ENCODE measurements at regions not wholly inside any gene's neighbourhood (a gene's known extent, or its start where the extent isn't known, plus 50 kb on each side); places are given as distances from the start of the nearest gene placed in this dataset.

DNA sequence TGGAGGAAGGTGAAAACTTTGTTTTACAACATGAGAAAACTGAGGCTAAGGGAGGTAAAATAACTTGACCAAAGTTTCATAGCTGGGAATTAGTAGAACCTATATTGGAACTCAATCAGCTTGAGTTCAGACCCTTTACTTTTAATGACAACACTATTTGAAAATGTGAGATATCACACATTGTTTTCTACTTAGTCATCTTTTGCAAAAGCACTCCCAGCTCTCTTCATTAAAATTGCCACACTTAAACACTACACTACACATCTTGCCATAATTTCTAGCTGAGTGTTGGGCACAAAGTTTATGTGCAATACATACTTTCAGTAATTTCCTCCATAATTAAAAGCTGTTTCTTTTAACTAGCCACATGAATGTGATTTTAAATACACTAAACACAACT, 230.4 kb upstream of the DCBLD2 start:
- no peaks in the 10 kb centered on the region for H3K36me3 ChIP-seq (ENCODE audit: control insufficient read depth in 2 of 3, insufficient read depth in 3 of 3, low read length in 3 of 3)
- H3K4me1 ChIP-seq (ENCODE audit: control insufficient read depth in 2 of 3, insufficient read depth in 2 of 3, low read depth in 1 of 3, low read length in 3 of 3): no peaks in the 10 kb centered on the region
- H3K27me3 ChIP-seq (ENCODE audit: control insufficient read depth, insufficient read depth, low read length): no peaks in the 10 kb centered on the region
- H3K9me3 ChIP-seq (ENCODE audit: control insufficient read depth in 2 of 3, insufficient read depth in 1 of 3, low read length in 3 of 3): no peaks in the 10 kb centered on the region
- DNase-seq (no peak), FAIRE-seq (no peak)
- no peak overlapping the region for H3K4me3 ChIP-seq (ENCODE audit: low read length in 3 of 3)
- H3K9ac ChIP-seq (ENCODE audit: low read length in 3 of 3): no peak overlapping the region
- intact Hi-C loops (cut with DNase I): no loop called here
- H3K27ac ChIP-seq (ENCODE audit: low read depth in 2 of 2, low read length in 2 of 2): no peak overlapping the region
- TF ChIP-seq, protein P1, sequence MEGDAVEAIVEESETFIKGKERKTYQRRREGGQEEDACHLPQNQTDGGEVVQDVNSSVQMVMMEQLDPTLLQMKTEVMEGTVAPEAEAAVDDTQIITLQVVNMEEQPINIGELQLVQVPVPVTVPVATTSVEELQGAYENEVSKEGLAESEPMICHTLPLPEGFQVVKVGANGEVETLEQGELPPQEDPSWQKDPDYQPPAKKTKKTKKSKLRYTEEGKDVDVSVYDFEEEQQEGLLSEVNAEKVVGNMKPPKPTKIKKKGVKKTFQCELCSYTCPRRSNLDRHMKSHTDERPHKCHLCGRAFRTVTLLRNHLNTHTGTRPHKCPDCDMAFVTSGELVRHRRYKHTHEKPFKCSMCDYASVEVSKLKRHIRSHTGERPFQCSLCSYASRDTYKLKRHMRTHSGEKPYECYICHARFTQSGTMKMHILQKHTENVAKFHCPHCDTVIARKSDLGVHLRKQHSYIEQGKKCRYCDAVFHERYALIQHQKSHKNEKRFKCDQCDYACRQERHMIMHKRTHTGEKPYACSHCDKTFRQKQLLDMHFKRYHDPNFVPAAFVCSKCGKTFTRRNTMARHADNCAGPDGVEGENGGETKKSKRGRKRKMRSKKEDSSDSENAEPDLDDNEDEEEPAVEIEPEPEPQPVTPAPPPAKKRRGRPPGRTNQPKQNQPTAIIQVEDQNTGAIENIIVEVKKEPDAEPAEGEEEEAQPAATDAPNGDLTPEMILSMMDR (IDR thresholded peaks at IDR 0.05; ENCODE audit: borderline replicate concordance, extremely low read depth, insufficient read depth): no peak

DNA sequence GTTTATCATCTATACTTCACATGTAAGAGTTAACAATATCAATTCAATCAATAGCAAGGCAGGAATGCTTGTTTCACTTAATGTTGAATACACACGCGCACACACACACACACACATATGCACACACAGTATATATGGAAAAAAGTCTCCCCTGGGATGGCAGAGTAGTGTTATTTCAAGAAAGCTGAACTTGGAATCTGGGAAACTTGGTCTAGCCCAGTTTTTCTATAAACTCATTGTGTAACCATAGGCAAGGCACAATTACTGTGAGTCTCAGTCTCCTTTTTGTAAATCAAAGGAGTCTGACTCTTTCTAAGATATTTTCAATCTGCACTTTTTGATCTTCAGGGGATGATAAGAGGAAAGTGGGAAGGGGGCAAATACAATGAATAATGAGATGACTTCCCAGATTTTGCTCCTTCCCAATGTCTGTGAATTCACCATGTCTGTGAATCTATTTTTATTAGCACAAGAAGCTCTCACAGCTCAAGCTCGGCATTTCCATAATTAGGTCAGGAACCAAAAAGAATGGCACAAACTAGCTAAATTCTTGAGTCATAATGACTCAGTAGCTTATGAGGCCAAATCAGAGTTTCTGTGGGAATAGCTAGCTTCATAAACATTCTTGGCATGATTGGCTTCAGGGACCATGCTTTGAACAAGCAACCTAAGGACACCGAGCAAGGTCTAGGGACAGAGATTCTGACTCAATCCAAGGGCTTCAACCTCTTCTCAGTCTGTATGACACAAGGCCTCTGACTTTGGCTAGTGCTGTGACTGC, 227.4 kb upstream of the DCBLD2 start:
- no peak overlapping the region for H3K4me3 ChIP-seq (ENCODE audit: low read length in 3 of 3)
- FAIRE-seq (no peak), DNase-seq (no peak)
- H3K4me1 ChIP-seq (ENCODE audit: control insufficient read depth in 2 of 3, insufficient read depth in 2 of 3, low read depth in 1 of 3, low read length in 3 of 3): no peaks in the 10 kb centered on the region
- intact Hi-C loops (cut with DNase I): no loop called here
- no peaks in the 10 kb centered on the region for H3K36me3 ChIP-seq (ENCODE audit: control insufficient read depth in 2 of 3, insufficient read depth in 3 of 3, low read length in 3 of 3)
- H3K9ac ChIP-seq (ENCODE audit: low read length in 3 of 3): no peak overlapping the region
- no peaks in the 10 kb centered on the region for H3K27me3 ChIP-seq (ENCODE audit: control insufficient read depth, insufficient read depth, low read length)
- H3K27ac ChIP-seq (ENCODE audit: low read depth in 2 of 2, low read length in 2 of 2): no peak overlapping the region
- H3K9me3 ChIP-seq (ENCODE audit: control insufficient read depth in 2 of 3, insufficient read depth in 1 of 3, low read length in 3 of 3): no peaks in the 10 kb centered on the region
- TF ChIP-seq, protein P1 (IDR thresholded peaks at IDR 0.05; ENCODE audit: borderline replicate concordance, extremely low read depth, insufficient read depth): no peak

DNA sequence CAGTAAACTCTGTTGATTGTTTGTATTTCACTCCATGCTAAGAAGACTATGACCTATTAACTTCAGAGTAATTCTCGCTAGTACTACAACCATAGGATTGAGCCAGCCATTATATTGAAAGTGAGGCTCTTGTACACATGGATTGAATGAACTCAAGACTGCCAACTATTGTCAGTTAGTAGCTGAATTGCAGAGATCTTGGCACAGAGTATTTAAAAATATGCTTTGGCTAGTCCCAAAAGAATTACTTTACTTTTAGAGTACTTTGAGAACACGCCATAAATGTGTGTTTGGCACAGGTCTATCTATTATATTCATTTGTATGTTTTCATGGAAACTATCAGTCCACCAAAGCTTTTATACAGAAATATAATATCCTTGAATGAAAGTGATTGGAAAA, 226.7 kb upstream of the DCBLD2 start:
- Histone ChIP-seq H3K9ac (ENCODE audit: low read length in 3 of 3) (no peak overlapping the region), H3K9me3 (ENCODE audit: control insufficient read depth in 2 of 3, insufficient read depth in 1 of 3, low read length in 3 of 3) (no peaks in the 10 kb centered on the region), H3K27ac (ENCODE audit: low read depth in 2 of 2, low read length in 2 of 2) (no peak overlapping the region), H3K4me1 (ENCODE audit: control insufficient read depth in 2 of 3, insufficient read depth in 2 of 3, low read depth in 1 of 3, low read length in 3 of 3) (no peaks in the 10 kb centered on the region), H3K36me3 (ENCODE audit: control insufficient read depth in 2 of 3, insufficient read depth in 3 of 3, low read length in 3 of 3) (no peaks in the 10 kb centered on the region), H3K27me3 (ENCODE audit: control insufficient read depth, insufficient read depth, low read length) (no peaks in the 10 kb centered on the region), H3K4me3 (ENCODE audit: low read length in 3 of 3) (no peak overlapping the region)
- DNase-seq: no peak
- no peak for FAIRE-seq
- TF ChIP-seq, protein P1 (IDR thresholded peaks at IDR 0.05; ENCODE audit: borderline replicate concordance, extremely low read depth, insufficient read depth): no peak
- intact Hi-C loops (cut with DNase I): no loop called here

DNA sequence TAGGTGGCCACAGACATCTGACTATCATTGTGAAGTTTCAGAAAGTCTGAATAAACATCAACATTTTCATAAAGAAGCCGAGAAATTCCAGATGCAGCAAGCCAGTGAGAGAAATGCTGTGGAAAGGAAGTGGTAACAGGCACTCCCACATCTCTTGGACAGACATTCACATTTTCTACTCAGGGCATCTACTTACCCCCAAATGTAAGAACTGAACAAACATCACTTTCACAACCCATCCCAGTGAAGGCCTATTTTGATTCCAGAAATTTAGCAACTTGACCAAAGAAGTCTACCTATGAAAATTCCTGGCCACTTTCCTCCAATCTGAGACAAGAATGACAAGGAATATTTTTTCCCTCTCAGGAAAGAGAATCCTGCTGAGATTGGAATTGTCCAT, 224.8 kb upstream of the DCBLD2 start:
- DNase-seq (no peak), FAIRE-seq (no peak)
- H3K27me3 ChIP-seq (ENCODE audit: control insufficient read depth, insufficient read depth, low read length): no peaks in the 10 kb centered on the region
- intact Hi-C loops (cut with DNase I): no loop called here
- H3K36me3 ChIP-seq (ENCODE audit: control insufficient read depth in 2 of 3, insufficient read depth in 3 of 3, low read length in 3 of 3): no peaks in the 10 kb centered on the region
- no peak overlapping the region for H3K4me3 ChIP-seq (ENCODE audit: low read length in 3 of 3)
- H3K9me3 ChIP-seq (ENCODE audit: control insufficient read depth in 2 of 3, insufficient read depth in 1 of 3, low read length in 3 of 3): no peaks in the 10 kb centered on the region
- TF ChIP-seq, protein P1 (IDR thresholded peaks at IDR 0.05; ENCODE audit: borderline replicate concordance, extremely low read depth, insufficient read depth): no peak
- no peaks in the 10 kb centered on the region for H3K4me1 ChIP-seq (ENCODE audit: control insufficient read depth in 2 of 3, insufficient read depth in 2 of 3, low read depth in 1 of 3, low read length in 3 of 3)
- no peak overlapping the region for H3K27ac ChIP-seq (ENCODE audit: low read depth in 2 of 2, low read length in 2 of 2)
- no peak overlapping the region for H3K9ac ChIP-seq (ENCODE audit: low read length in 3 of 3)

Measured in kidney (tissue), 13 donors.